ENCODE measurements at regions not wholly inside any gene's neighbourhood (a gene's known extent, or its start where the extent isn't known, plus 50 kb on each side); places are given as distances from the start of the nearest gene placed in this dataset.

DNA sequence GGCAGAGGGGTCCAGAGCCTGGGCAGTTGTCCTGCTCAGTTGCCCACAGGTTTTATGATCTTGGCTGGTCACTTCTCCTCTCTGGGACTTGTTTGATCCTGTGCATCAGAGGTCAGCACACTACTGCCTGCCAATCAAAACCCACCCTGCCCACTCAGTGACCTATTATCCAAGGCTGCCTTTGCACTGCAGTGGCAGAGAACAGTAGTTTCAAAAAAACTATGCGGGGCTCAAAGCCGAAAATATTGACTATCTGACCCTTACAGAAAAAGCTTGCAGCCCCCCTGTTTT is 218.2 kb downstream of the CYP26B1 start:
- peaks cover 9% of the 10 kb centered on the region for H3K79me1 ChIP-seq (ENCODE audit: low read length)
- H3K4ac ChIP-seq (ENCODE audit: low read depth, low read length) = no peak overlapping the region
- no peak overlapping the region for H3K18ac ChIP-seq (ENCODE audit: low read length)
- H3K9ac ChIP-seq (ENCODE audit: low read length) = no peak overlapping the region
- no peak overlapping the region for H3K4me3 ChIP-seq (ENCODE audit: low read depth, low read length)
- H4K12ac ChIP-seq (ENCODE audit: low read depth, low read length) = no peak overlapping the region
- no peak overlapping the region for H3K4me2 ChIP-seq (ENCODE audit: low read length)
- H2BK5ac ChIP-seq (ENCODE audit: low read depth, low read length, poor library complexity) = no peak overlapping the region
- no peaks in the 10 kb centered on the region for H3K79me2 ChIP-seq (ENCODE audit: control insufficient read depth, insufficient read depth, low read length, poor library complexity)
- no peaks in the 10 kb centered on the region for H3K36me3 ChIP-seq (ENCODE audit: control insufficient read depth in 1 of 2, insufficient read depth in 2 of 2, low read length in 2 of 2)
- no peak for DNase-seq
- no peak overlapping the region for H2AFZ ChIP-seq (ENCODE audit: insufficient read depth, low read length, poor library complexity)
- no peaks in the 10 kb centered on the region for H3K9me3 ChIP-seq (ENCODE audit: insufficient read depth, low read depth, low read length)
- no peaks in the 10 kb centered on the region for H3K27me3 ChIP-seq (ENCODE audit: insufficient read depth, low read length)
- H3K23ac ChIP-seq (ENCODE audit: low read length) = no peak overlapping the region
- no peak overlapping the region for H2BK12ac ChIP-seq (ENCODE audit: low read length)
- no CpG with 5 or more reads among the region's 2 CpGs for WGBS (ENCODE audit: extremely low coverage, insufficient coverage, insufficient read length)
- H4K91ac ChIP-seq (ENCODE audit: low read depth, low read length) = no peak overlapping the region
- H2AK5ac ChIP-seq (ENCODE audit: low read length) = no peak overlapping the region
- no peak overlapping the region for H3K14ac ChIP-seq (ENCODE audit: low read length)
- no peak overlapping the region for H4K8ac ChIP-seq (ENCODE audit: low read depth, low read length)
- H3K27ac ChIP-seq (ENCODE audit: low read depth, low read length) = no peak overlapping the region
- H3K4me1 ChIP-seq (ENCODE audit: control insufficient read depth in 1 of 2, insufficient read depth in 2 of 2, low read length in 2 of 2) = peaks cover 13% of the 10 kb centered on the region in 2 experiments
- H2BK120ac ChIP-seq (ENCODE audit: insufficient read depth, low read length, poor library complexity) = no peak overlapping the region

DNA sequence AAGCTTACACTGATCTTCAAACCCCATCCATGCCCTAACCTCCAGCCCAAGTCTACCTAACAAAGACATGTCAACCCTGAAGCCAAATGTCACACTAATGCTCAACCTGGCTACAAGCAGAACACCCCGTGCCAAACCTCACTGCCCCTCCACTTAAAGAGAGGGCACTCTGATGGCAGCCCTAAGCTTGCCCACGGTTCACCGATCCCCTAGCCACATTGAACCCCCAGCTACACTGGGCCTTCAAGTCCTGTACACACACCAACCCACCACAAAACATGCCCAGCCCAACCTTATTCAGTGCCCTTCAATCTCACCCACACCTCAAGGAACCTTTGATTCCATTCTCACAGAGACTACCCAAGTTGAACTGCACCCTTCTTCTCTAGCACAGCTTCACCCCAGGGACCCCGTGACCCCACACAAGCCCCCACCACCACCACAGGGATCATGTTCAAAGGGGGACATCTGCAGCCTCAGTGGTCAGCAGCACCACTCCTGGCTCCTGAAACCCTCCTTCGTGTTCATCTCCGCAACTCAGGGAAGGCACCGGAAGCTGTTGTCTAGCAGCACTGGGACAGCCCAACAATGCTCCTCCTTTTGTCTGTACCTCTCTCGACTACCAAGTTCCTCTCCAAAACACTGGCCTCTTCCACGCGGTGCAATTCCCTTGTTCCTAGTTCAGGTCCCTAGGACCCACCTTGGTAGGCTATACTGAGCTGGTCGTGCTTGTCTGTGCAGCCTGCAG is 218.8 kb downstream of the CYP26B1 start:
- Histone ChIP-seq H3K27me3 (ENCODE audit: insufficient read depth, low read length) (no peaks in the 10 kb centered on the region), H2AK5ac (ENCODE audit: low read length) (no peak overlapping the region), H2AFZ (ENCODE audit: insufficient read depth, low read length, poor library complexity) (no peak overlapping the region), H3K9me3 (ENCODE audit: insufficient read depth, low read depth, low read length) (no peaks in the 10 kb centered on the region), H3K79me2 (ENCODE audit: control insufficient read depth, insufficient read depth, low read length, poor library complexity) (no peaks in the 10 kb centered on the region), H3K4me1 (ENCODE audit: control insufficient read depth in 1 of 2, insufficient read depth in 2 of 2, low read length in 2 of 2) (peaks cover 13 to 14% of the 10 kb centered on the region in 2 experiments), H2BK120ac (ENCODE audit: insufficient read depth, low read length, poor library complexity) (no peak overlapping the region), H3K4me2 (ENCODE audit: low read length) (no peak overlapping the region), H2BK5ac (ENCODE audit: low read depth, low read length, poor library complexity) (no peak overlapping the region), H4K91ac (ENCODE audit: low read depth, low read length) (no peak overlapping the region), H3K9ac (ENCODE audit: low read length) (no peak overlapping the region), H3K14ac (ENCODE audit: low read length) (no peak overlapping the region), H3K23ac (ENCODE audit: low read length) (no peak overlapping the region), H2BK12ac (ENCODE audit: low read length) (no peak overlapping the region), H3K36me3 (ENCODE audit: control insufficient read depth in 1 of 2, insufficient read depth in 2 of 2, low read length in 2 of 2) (no peaks in the 10 kb centered on the region), H3K18ac (ENCODE audit: low read length) (no peak overlapping the region), H4K12ac (ENCODE audit: low read depth, low read length) (no peak overlapping the region), H3K79me1 (ENCODE audit: low read length) (peaks cover 9% of the 10 kb centered on the region), H4K8ac (ENCODE audit: low read depth, low read length) (no peak overlapping the region), H3K27ac (ENCODE audit: low read depth, low read length) (no peak overlapping the region), H3K4me3 (ENCODE audit: low read depth, low read length) (no peak overlapping the region), H3K4ac (ENCODE audit: low read depth, low read length) (no peak overlapping the region)
- WGBS (ENCODE audit: extremely low coverage, insufficient coverage, insufficient read length) = no CpG with 5 or more reads among the region's 11 CpGs
- DNase-seq = no peak

DNA sequence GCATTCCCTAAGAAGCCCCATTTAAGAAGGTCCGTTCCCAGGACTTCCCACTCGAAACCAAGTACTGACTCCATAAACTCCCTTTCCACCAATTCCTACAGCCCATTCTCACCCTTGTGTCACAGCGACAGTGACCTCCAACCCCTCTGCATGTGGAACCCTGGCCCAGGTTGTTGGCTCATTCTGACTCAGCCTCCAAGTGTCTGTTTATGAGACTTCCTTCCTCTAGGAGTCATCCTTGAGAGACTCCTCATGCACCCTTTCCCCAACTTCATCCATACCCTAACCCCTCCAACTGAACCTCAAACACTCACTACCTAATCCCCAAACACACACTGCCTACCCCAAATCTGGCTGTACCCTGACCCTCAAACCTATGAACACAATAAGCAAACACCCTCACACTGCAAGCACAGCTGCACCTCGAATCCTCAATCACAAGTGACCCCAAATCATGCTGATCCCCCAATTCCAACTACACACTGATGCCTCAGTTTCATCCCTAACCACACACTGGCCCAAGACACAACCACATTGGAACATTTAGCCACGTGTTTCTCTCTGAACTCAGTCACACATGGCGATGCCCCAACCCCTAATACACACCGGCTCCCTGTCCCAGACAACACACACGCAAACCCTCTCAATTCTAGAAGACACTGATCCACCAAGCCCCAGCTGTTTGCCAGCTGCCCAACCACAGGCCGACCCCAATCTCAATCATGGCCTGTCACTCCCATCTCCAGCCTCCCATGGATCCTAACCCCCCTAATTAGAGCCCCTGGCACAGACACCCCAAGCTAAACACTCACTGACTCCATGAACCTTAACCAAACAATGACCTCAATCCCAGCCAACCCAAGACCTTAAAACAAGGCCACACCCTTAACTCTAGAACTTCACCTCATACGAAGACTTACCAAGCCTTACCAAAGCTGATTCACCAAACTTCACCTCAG is 219.6 kb downstream of the CYP26B1 start:
- WGBS (ENCODE audit: extremely low coverage, insufficient coverage, insufficient read length) = no CpG with 5 or more reads among the region's 10 CpGs
- Histone ChIP-seq H3K4ac (ENCODE audit: low read depth, low read length) (no peak overlapping the region), H2BK5ac (ENCODE audit: low read depth, low read length, poor library complexity) (no peak overlapping the region), H4K91ac (ENCODE audit: low read depth, low read length) (no peak overlapping the region), H2AK5ac (ENCODE audit: low read length) (no peak overlapping the region), H3K79me2 (ENCODE audit: control insufficient read depth, insufficient read depth, low read length, poor library complexity) (no peaks in the 10 kb centered on the region), H2BK120ac (ENCODE audit: insufficient read depth, low read length, poor library complexity) (no peak overlapping the region), H3K4me2 (ENCODE audit: low read length) (no peak overlapping the region), H2AFZ (ENCODE audit: insufficient read depth, low read length, poor library complexity) (no peak overlapping the region), H3K23ac (ENCODE audit: low read length) (no peak overlapping the region), H3K14ac (ENCODE audit: low read length) (no peak overlapping the region), H4K12ac (ENCODE audit: low read depth, low read length) (no peak overlapping the region), H3K9ac (ENCODE audit: low read length) (no peak overlapping the region), H3K9me3 (ENCODE audit: insufficient read depth, low read depth, low read length) (no peaks in the 10 kb centered on the region), H2BK12ac (ENCODE audit: low read length) (no peak overlapping the region), H3K4me1 (ENCODE audit: control insufficient read depth in 1 of 2, insufficient read depth in 2 of 2, low read length in 2 of 2) (peaks cover 13 to 14% of the 10 kb centered on the region in 2 experiments), H3K4me3 (ENCODE audit: low read depth, low read length) (peak overlapping the region; percentile 31), H3K27ac (ENCODE audit: low read depth, low read length) (no peak overlapping the region), H4K8ac (ENCODE audit: low read depth, low read length) (no peak overlapping the region), H3K18ac (ENCODE audit: low read length) (no peak overlapping the region), H3K79me1 (ENCODE audit: low read length) (peaks cover 9% of the 10 kb centered on the region), H3K36me3 (ENCODE audit: control insufficient read depth in 1 of 2, insufficient read depth in 2 of 2, low read length in 2 of 2) (no peaks in the 10 kb centered on the region), H3K27me3 (ENCODE audit: insufficient read depth, low read length) (no peaks in the 10 kb centered on the region)
- DNase-seq = no peak

DNA sequence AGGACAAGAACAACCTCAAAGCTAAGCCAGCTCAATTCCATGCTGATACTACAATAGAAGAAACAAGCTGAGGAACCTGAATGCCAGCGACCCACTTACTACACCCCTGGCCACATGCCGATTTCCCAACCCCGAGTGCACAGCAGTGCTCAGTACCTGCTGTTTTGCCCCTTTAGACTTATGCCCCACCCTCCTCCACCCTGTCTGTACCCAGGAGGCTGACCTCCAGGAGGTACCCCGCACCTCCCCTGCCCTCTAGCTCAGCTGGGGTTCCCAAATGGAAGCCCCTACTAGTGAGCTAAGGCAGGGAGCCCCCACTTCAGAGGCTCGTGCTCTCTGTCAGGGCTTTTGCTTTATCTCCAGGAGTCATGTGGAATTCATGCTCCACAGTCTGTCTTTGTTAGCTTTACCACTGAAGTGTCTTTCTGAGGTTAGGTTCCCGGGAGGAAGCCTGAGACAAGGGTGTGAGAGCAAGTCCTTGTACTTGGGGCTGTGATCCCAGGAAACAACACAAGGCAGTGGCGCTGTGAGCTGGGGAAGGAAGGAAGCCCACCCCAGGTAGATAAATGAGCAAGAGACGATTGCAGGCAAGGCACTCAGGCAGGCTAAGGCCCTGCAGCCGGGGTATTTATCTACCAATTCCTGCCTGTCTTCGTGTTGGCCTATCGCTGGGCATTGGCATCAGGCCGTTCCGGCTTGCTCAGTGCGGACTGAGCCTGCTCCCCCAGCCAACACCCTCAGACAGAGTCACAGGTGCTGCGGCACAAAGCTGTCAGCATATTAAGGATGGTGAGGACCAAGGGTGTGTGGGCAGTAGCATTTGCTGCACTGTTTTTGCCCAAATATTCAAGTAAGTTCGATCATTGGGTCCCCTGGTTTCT is 220.5 kb downstream of the CYP26B1 start:
- H3K4me1 ChIP-seq (ENCODE audit: control insufficient read depth in 1 of 2, insufficient read depth in 2 of 2, low read length in 2 of 2) = peaks cover 13 to 14% of the 10 kb centered on the region in 2 experiments
- no peaks in the 10 kb centered on the region for H3K79me2 ChIP-seq (ENCODE audit: control insufficient read depth, insufficient read depth, low read length, poor library complexity)
- H2BK5ac ChIP-seq (ENCODE audit: low read depth, low read length, poor library complexity) = no peak overlapping the region
- no peaks in the 10 kb centered on the region for H3K27me3 ChIP-seq (ENCODE audit: insufficient read depth, low read length)
- no peak overlapping the region for H2AK5ac ChIP-seq (ENCODE audit: low read length)
- H3K4me3 ChIP-seq (ENCODE audit: low read depth, low read length) = no peak overlapping the region
- H3K79me1 ChIP-seq (ENCODE audit: low read length) = peaks cover 9% of the 10 kb centered on the region
- H3K4ac ChIP-seq (ENCODE audit: low read depth, low read length) = no peak overlapping the region
- no peak for DNase-seq
- H2BK12ac ChIP-seq (ENCODE audit: low read length) = no peak overlapping the region
- H4K8ac ChIP-seq (ENCODE audit: low read depth, low read length) = no peak overlapping the region
- H3K9me3 ChIP-seq (ENCODE audit: insufficient read depth, low read depth, low read length) = no peaks in the 10 kb centered on the region
- H4K91ac ChIP-seq (ENCODE audit: low read depth, low read length) = no peak overlapping the region
- no CpG with 5 or more reads among the region's 16 CpGs for WGBS (ENCODE audit: extremely low coverage, insufficient coverage, insufficient read length)
- H3K4me2 ChIP-seq (ENCODE audit: low read length) = no peak overlapping the region
- no peak overlapping the region for H2AFZ ChIP-seq (ENCODE audit: insufficient read depth, low read length, poor library complexity)
- H2BK120ac ChIP-seq (ENCODE audit: insufficient read depth, low read length, poor library complexity) = no peak overlapping the region
- no peaks in the 10 kb centered on the region for H3K36me3 ChIP-seq (ENCODE audit: control insufficient read depth in 1 of 2, insufficient read depth in 2 of 2, low read length in 2 of 2)
- H3K14ac ChIP-seq (ENCODE audit: low read length) = no peak overlapping the region
- no peak overlapping the region for H3K9ac ChIP-seq (ENCODE audit: low read length)
- no peak overlapping the region for H3K23ac ChIP-seq (ENCODE audit: low read length)
- no peak overlapping the region for H3K27ac ChIP-seq (ENCODE audit: low read depth, low read length)
- H3K18ac ChIP-seq (ENCODE audit: low read length) = no peak overlapping the region
- no peak overlapping the region for H4K12ac ChIP-seq (ENCODE audit: low read depth, low read length)
